ENCODE measurements at regions not wholly inside any gene's neighbourhood (a gene's known extent, or its start where the extent isn't known, plus 50 kb on each side); places are given as distances from the start of the nearest gene placed in this dataset.

DNA sequence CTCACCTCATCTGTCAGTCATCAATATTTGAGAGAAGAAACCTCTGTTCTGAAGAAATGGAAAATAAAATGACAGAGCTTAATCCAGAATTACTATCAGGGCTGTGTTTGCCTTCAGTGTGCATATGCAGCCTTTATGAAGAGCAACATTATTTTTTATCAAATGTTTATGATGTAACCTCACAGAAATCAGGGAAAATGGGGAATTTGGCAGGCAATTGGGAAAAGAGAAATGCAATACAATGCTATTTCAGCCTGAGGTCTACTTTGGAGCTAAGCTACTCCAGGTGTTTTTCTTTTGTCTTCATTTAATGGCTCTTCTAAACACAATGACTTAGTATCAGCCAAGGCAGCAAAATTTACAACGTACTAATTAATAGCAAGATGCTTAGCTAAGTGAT lies 241.1 kb upstream of the TET2 start:
- dilution Hi-C loops (cut with MboI; ENCODE audit: extremely low pct_ligation_motif_present, low sequenced_read_pairs) = no loop called here

More for the DNA sequence above, 241.1 kb upstream of the TET2 start:
- DNase-seq (ENCODE audit: low read depth, low spot score) (no peak), FAIRE-seq (no peak)
- Histone ChIP-seq H3K79me2 (ENCODE audit: control insufficient read depth, insufficient read depth, low read length) (no peaks in the 10 kb centered on the region), H4K20me1 (replicated peaks; ENCODE audit: control insufficient read depth, extremely low read depth, insufficient read depth, low read length) (no peaks in the 10 kb centered on the region), H3K27ac (ENCODE audit: insufficient read depth, low read depth, low read length) (no peak overlapping the region), H3K9me1 (replicated peaks; ENCODE audit: control insufficient read depth, extremely low read depth, insufficient read depth, low read length) (no peaks in the 10 kb centered on the region), H3K9ac (replicated peaks; ENCODE audit: extremely low read depth, insufficient read depth, low read length) (no peak overlapping the region), H3K4me3 (replicated peaks in 1 of 3; ENCODE audit: insufficient read depth in 1 of 3, low read depth in 1 of 3, low read length in 3 of 3) (no peak overlapping the region), H3K4me2 (ENCODE audit: insufficient read depth, low read length) (no peak overlapping the region), H3K4me1 (ENCODE audit: control insufficient read depth, extremely low read depth, insufficient read depth, low read length) (no peaks in the 10 kb centered on the region), H3K9me3 (replicated peaks; ENCODE audit: control insufficient read depth, insufficient read depth, low read length) (no peaks in the 10 kb centered on the region), H3K36me3 (ENCODE audit: control insufficient read depth in 2 of 2, extremely low read depth in 1 of 2, insufficient read depth in 2 of 2, low read length in 2 of 2) (no peaks in the 10 kb centered on the region), H3K27me3 (ENCODE audit: control insufficient read depth in 2 of 2, insufficient read depth in 2 of 2, low read length in 2 of 2) (no peaks in the 10 kb centered on the region), H2AFZ (ENCODE audit: low read depth, low read length) (no peak overlapping the region)
- POLR2A ChIA-PET = no interaction called here
- no peak for TF ChIP-seq FOS (IDR thresholded peaks at IDR 0.05; ENCODE audit: borderline replicate concordance, insufficient read depth, low read length)
- TF ChIP-seq EZH2 (IDR thresholded peaks at IDR 0.05; ENCODE audit: borderline replicate concordance, low read depth, low read length, severe bottlenecking) = no peak
- TF ChIP-seq POLR2A (IDR thresholded peaks at IDR 0.05; ENCODE audit: low read depth, low read length) = no peak
- TF ChIP-seq JUN (IDR thresholded peaks at IDR 0.05; ENCODE audit: borderline replicate concordance, insufficient read depth, insufficient read length, low read depth) = no peak
- TF ChIP-seq POLR2AphosphoS5 (IDR thresholded peaks at IDR 0.05; ENCODE audit: insufficient read depth, low read depth, low read length) = no peak
- TF ChIP-seq GATA2 (IDR thresholded peaks at IDR 0.05; ENCODE audit: insufficient read depth, insufficient read length, low read depth, low read length) = no peak
- no peak for TF ChIP-seq MYC (IDR thresholded peaks at IDR 0.05; ENCODE audit: low read depth, low read length)
- TF ChIP-seq, protein P1, sequence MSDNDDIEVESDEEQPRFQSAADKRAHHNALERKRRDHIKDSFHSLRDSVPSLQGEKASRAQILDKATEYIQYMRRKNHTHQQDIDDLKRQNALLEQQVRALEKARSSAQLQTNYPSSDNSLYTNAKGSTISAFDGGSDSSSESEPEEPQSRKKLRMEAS (IDR thresholded peaks at IDR 0.05; ENCODE audit: insufficient read depth, insufficient read length) = no peak
- TF ChIP-seq, protein P2, sequence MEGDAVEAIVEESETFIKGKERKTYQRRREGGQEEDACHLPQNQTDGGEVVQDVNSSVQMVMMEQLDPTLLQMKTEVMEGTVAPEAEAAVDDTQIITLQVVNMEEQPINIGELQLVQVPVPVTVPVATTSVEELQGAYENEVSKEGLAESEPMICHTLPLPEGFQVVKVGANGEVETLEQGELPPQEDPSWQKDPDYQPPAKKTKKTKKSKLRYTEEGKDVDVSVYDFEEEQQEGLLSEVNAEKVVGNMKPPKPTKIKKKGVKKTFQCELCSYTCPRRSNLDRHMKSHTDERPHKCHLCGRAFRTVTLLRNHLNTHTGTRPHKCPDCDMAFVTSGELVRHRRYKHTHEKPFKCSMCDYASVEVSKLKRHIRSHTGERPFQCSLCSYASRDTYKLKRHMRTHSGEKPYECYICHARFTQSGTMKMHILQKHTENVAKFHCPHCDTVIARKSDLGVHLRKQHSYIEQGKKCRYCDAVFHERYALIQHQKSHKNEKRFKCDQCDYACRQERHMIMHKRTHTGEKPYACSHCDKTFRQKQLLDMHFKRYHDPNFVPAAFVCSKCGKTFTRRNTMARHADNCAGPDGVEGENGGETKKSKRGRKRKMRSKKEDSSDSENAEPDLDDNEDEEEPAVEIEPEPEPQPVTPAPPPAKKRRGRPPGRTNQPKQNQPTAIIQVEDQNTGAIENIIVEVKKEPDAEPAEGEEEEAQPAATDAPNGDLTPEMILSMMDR (IDR thresholded peaks at IDR 0.05; ENCODE audit: extremely low read depth in 1 of 2, insufficient read depth in 1 of 2, low read depth in 1 of 2, low read length in 2 of 2) = no peak
- CTCF ChIA-PET = interaction anchor here (1.4 kb wide), 1 partner anchor 15 kb away, joined by 3 read pairs; no protein-coding TSS in a partner anchor
- intact Hi-C loops (cut with micrococcal nuclease) = no loop called here
- no TSS peak for BruUV-seq (replicated peaks)

All from endothelial cell of umbilical vein (primary cell).